H9 (cell line): ENCODE measurements at regions not wholly inside any gene's neighbourhood (a gene's known extent, or its start where the extent isn't known, plus 50 kb on each side); places are given as distances from the start of the nearest gene placed in this dataset.

ENCODE experiments used
- DNase-seq: peaks from one replicate; pipeline ENCODE4 v3.0.0-alpha.2; 2017
- H2AFZ ChIP-seq: one replicate; pipeline ENCODE4 v1.6.1; 2013; ENCODE audit warnings: mild to moderate bottlenecking, low read length, control low read depth, moderate library complexity
- H2AK5ac ChIP-seq: 2 replicates; pipeline ENCODE4 v1.6.1; 2013; ENCODE audit warnings: low read length, control low read depth, mixed read lengths; ENCODE audit not compliant: insufficient read length
- H2BK120ac ChIP-seq: one replicate; pipeline ENCODE4 v1.6.1; 2013; ENCODE audit warnings: low read depth, mild to moderate bottlenecking, low read length, control low read depth, inconsistent platforms; ENCODE audit not compliant: poor library complexity, severe bottlenecking
- H2BK12ac ChIP-seq: 2 replicates; pipeline ENCODE4 v1.6.1; 2013; ENCODE audit warnings: low read length, control low read depth, mixed read lengths, low read depth; ENCODE audit not compliant: insufficient read length
- H2BK15ac ChIP-seq: 2 replicates; pipeline ENCODE4 v1.6.1; 2013; ENCODE audit warnings: low read depth, low read length, control low read depth
- H2BK20ac ChIP-seq: one replicate; pipeline ENCODE4 v1.6.1; 2013; ENCODE audit warnings: low read depth, mild to moderate bottlenecking, low read length, control low read depth, inconsistent platforms; ENCODE audit not compliant: poor library complexity, severe bottlenecking
- H2BK5ac ChIP-seq: 2 replicates; pipeline ENCODE4 v1.6.1; 2013; ENCODE audit warnings: low read length, control low read depth, mixed read lengths; ENCODE audit not compliant: insufficient read length
- H3K14ac ChIP-seq: 2 replicates; pipeline ENCODE4 v1.6.1; 2013; ENCODE audit warnings: low read length, control low read depth; ENCODE audit not compliant: insufficient read depth
- H3K18ac ChIP-seq: 2 replicates; pipeline ENCODE4 v1.6.1; 2013; ENCODE audit warnings: low read depth, mild to moderate bottlenecking, mixed read lengths, low read length, control low read depth; ENCODE audit not compliant: insufficient read length
- H3K23ac ChIP-seq: 2 replicates; pipeline ENCODE4 v1.6.1; 2013; ENCODE audit warnings: low read length, control low read depth, mixed read lengths, low read depth; ENCODE audit not compliant: insufficient read length
- H3K23me2 ChIP-seq: 2 replicates; pipeline ENCODE4 v1.6.1; 2013; ENCODE audit warnings: low read depth, mild to moderate bottlenecking, mixed read lengths, low read length, control low read depth; ENCODE audit not compliant: insufficient read length, poor library complexity, severe bottlenecking
- H3K27ac ChIP-seq: 2 replicates; pipeline ENCODE4 v1.5.1; 2013; ENCODE audit warnings: low read length, control low read depth, mixed read lengths, low read depth; ENCODE audit not compliant: insufficient read length
- H3K27me3 ChIP-seq: 2 replicates; pipeline ENCODE4 v1.6.1; 2013; ENCODE audit warnings: low read length, control low read depth, inconsistent platforms; ENCODE audit not compliant: insufficient read depth
- H3K4ac ChIP-seq: 2 replicates; pipeline ENCODE4 v1.6.1; 2013; ENCODE audit warnings: low read depth, mild to moderate bottlenecking, control low read depth, inconsistent platforms, low read length, moderate library complexity
- H3K4me1 ChIP-seq: 2 replicates; pipeline ENCODE4 v1.6.1; 2013; ENCODE audit warnings: low read length, control low read depth, inconsistent platforms; ENCODE audit not compliant: insufficient read depth
- H3K4me2 ChIP-seq: 2 replicates; pipeline ENCODE4 v1.6.1; 2013; ENCODE audit warnings: low read length, control low read depth, mixed read lengths; ENCODE audit not compliant: insufficient read length, insufficient read depth
- H3K56ac ChIP-seq: 2 replicates; pipeline ENCODE4 v1.6.1; 2013; ENCODE audit warnings: low read depth, mild to moderate bottlenecking, mixed read lengths, low read length, control low read depth; ENCODE audit not compliant: insufficient read length
- H3K79me1 ChIP-seq: 2 replicates; pipeline ENCODE4 v1.6.1; 2013; ENCODE audit warnings: low read depth, mild to moderate bottlenecking, moderate library complexity, low read length, control low read depth, inconsistent platforms; ENCODE audit not compliant: insufficient read depth, poor library complexity, severe bottlenecking
- H3K79me2 ChIP-seq: 2 replicates; pipeline ENCODE4 v1.6.1; 2013; ENCODE audit warnings: low read length, control low read depth, inconsistent platforms; ENCODE audit not compliant: insufficient read depth
- H3K9ac ChIP-seq: 2 replicates; pipeline ENCODE4 v1.6.1; 2013; ENCODE audit warnings: low read length, control low read depth, mixed read lengths; ENCODE audit not compliant: insufficient read length; ENCODE audit errors: extremely low read depth
- H3K9me3 ChIP-seq: one replicate; pipeline ENCODE4 v1.6.1; 2013; ENCODE audit warnings: low read depth, low read length, inconsistent platforms; ENCODE audit not compliant: control insufficient read depth
- H3T11ph ChIP-seq: one replicate; pipeline ENCODE4 v1.6.1; 2013; ENCODE audit warnings: mild to moderate bottlenecking, low read length, control low read depth, inconsistent platforms
- H4K20me1 ChIP-seq: one replicate; pipeline ENCODE4 v1.6.1; 2013; ENCODE audit not compliant: control insufficient read depth, insufficient read length, insufficient read depth
- H4K5ac ChIP-seq: 2 replicates; pipeline ENCODE4 v1.6.1; 2013; ENCODE audit warnings: low read depth, mild to moderate bottlenecking, mixed read lengths, low read length, control low read depth; ENCODE audit not compliant: insufficient read length
- H4K8ac ChIP-seq: replicated peaks from 2 replicates; pipeline ENCODE4 v1.6.1; 2013; ENCODE audit warnings: low read length, control low read depth, mixed read lengths, low read depth; ENCODE audit not compliant: insufficient read length
- H4K91ac ChIP-seq: 2 replicates; pipeline ENCODE4 v1.6.1; 2013; ENCODE audit warnings: low read depth, mild to moderate bottlenecking, moderate library complexity, mixed read lengths, low read length, control low read depth; ENCODE audit not compliant: insufficient read length
- H3K27ac Mint-ChIP-seq, 3 experiments: 2 replicates in 2 of 3; 3 replicates in 1 of 3; pipeline ENCODE4 v1.8.0; 2020 to 2021; ENCODE audit warnings: mixed read lengths in 3 of 3, mild to moderate bottlenecking in 1 of 3, moderate library complexity in 1 of 3
- H3K27me3 Mint-ChIP-seq: 2 replicates; pipeline ENCODE4 v1.8.0; 2021; ENCODE audit warnings: low read depth, mild to moderate bottlenecking, moderate library complexity, mixed read lengths
- H3K36me3 Mint-ChIP-seq, 3 experiments: 2 replicates in 2 of 3; 3 replicates in 1 of 3; pipeline ENCODE4 v1.8.0; 2020 to 2021; ENCODE audit warnings: low read depth in 3 of 3, mixed read lengths in 3 of 3; ENCODE audit not compliant: insufficient read depth in 1 of 3
- H3K4me1 Mint-ChIP-seq, 2 experiments: 2 replicates each; pipeline ENCODE4 v1.8.0; 2020; ENCODE audit warnings: mixed read lengths in 2 of 2
- H3K4me3 Mint-ChIP-seq, 2 experiments: 2 replicates in 1 of 2; 3 replicates in 1 of 2; pipeline ENCODE4 v1.8.0; 2020 to 2021; ENCODE audit warnings: mild to moderate bottlenecking in 2 of 2, mixed read lengths in 2 of 2, moderate library complexity in 1 of 2
- H3K9me3 Mint-ChIP-seq, 2 experiments: 2 replicates in 1 of 2; 3 replicates in 1 of 2; pipeline ENCODE4 v1.8.0; 2020; ENCODE audit warnings: mild to moderate bottlenecking in 2 of 2, mixed read lengths in 2 of 2, moderate library complexity in 1 of 2
- CTCF ChIP-seq: fragments of 200-600 bp; sonication (generic); conservative IDR thresholded peaks from 3 replicates; pipeline ENCODE4 v1.8.0; 2021; ENCODE audit warnings: antibody characterized with exemption, mild to moderate bottlenecking
- WGBS: extraction: QIAGEN DNeasy Blood & Tissue Kit; methylation state at CpG from one replicate; pipeline ENCODE4 v1.1.7; 2013; ENCODE audit warnings: missing lambda C conversion rate, low lambda C conversion rate, mixed read lengths; ENCODE audit not compliant: insufficient read length; ENCODE audit errors: extremely low coverage; 5-methylcytosine and 5-hydroxymethylcytosine counted together

- DNase-seq: no peak
- H3K23me2 ChIP-seq: peaks cover 2% of the 10 kb centered on the region
These were observed 579.1 kb upstream of the RBFOX1 start for GRCh38 chr16:6753553-6753952.

More at GRCh38 chr16:6753553-6753952, 579.1 kb upstream of the RBFOX1 start:
- H2BK5ac ChIP-seq: no peak overlapping the region
- no peak overlapping the region for H2AK5ac ChIP-seq
- no peak overlapping the region for H3K14ac ChIP-seq
- H2AFZ ChIP-seq: no peak overlapping the region
- Mint-ChIP-seq H3K4me3 (no peak overlapping the region), H3K27me3 (peaks cover 35% of the 10 kb centered on the region), H3K36me3 (no peaks in the 10 kb centered on the region), H3K9me3 (no peaks in the 10 kb centered on the region), H3K4me1 (peaks cover 4 to 5% of the 10 kb centered on the region in 2 experiments), H3K27ac (no peak overlapping the region)
- H2BK20ac ChIP-seq: no peak overlapping the region
- no peak overlapping the region for H3K23ac ChIP-seq
- H3K56ac ChIP-seq: no peak overlapping the region
- no peak overlapping the region for H4K91ac ChIP-seq
- H3K4me2 ChIP-seq: no peak overlapping the region
- H3K27me3 ChIP-seq: no peaks in the 10 kb centered on the region
- no peaks in the 10 kb centered on the region for H3K79me2 ChIP-seq
- H2BK120ac ChIP-seq: no peak overlapping the region
- TF ChIP-seq CTCF: no peak
- H4K5ac ChIP-seq: no peak overlapping the region
- H3K9me3 ChIP-seq: no peaks in the 10 kb centered on the region
- no peak overlapping the region for H2BK12ac ChIP-seq
- no peak overlapping the region for H3T11ph ChIP-seq
- H3K18ac ChIP-seq: no peak overlapping the region
- H3K9ac ChIP-seq: no peak overlapping the region
- no peaks in the 10 kb centered on the region for H4K20me1 ChIP-seq
- H3K79me1 ChIP-seq: no peaks in the 10 kb centered on the region
- H3K4me1 ChIP-seq: no peaks in the 10 kb centered on the region
- no CpG with 5 or more reads among the region's 9 CpGs for WGBS
- H3K27ac ChIP-seq: no peak overlapping the region
- H4K8ac ChIP-seq: no peak overlapping the region
- no peak overlapping the region for H3K4ac ChIP-seq
- no peak overlapping the region for H2BK15ac ChIP-seq
